H1 (cell line): ENCODE measurements at regions not wholly inside any gene's neighbourhood (a gene's known extent, or its start where the extent isn't known, plus 50 kb on each side); places are given as distances from the start of the nearest gene placed in this dataset.

Experiments used
- CTCF ChIA-PET: fragments of 300-600 bp; sonication (Branson Sonifier 250); formaldehyde crosslinking; loops from one replicate; lab custom pipeline; 2021; ENCODE audit not compliant: partially characterized antibody; lab: Charles Lee
- POLR2A ChIA-PET: fragments of 300-600 bp; sonication (Branson Sonifier 250); formaldehyde crosslinking; loops from one replicate; lab custom pipeline; 2021; ENCODE audit warnings: inconsistent platforms; ENCODE audit not compliant: partially characterized antibody; lab: Charles Lee
- DNase-seq, 2 experiments: peaks; one replicate each; pipeline versions ENCODE4 v3.0.0 to v3.0.0-alpha.2; 2010 to 2022; ENCODE audit warnings: low spot score in 2 of 2, low read depth in 1 of 2, mixed read lengths in 1 of 2
- FAIRE-seq: peaks from 2 replicates; lab custom pipeline; 2011; peaks lifted over from hg19 to GRCh38; lab: Jason Lieb, UNC
- H2AFZ ChIP-seq: 2 replicates; pipeline ENCODE4 v1.8.1; 2012; ENCODE audit warnings: low read length, inconsistent platforms
- H2AK5ac ChIP-seq: 2 replicates; pipeline ENCODE4 v1.6.1; 2013; ENCODE audit warnings: low read depth, low read length
- H2BK120ac ChIP-seq: replicated peaks from 2 replicates; pipeline ENCODE3; 2013; ENCODE audit warnings: low read depth, low read length, inconsistent platforms
- H2BK12ac ChIP-seq: 2 replicates; pipeline ENCODE4 v1.6.1; 2013; ENCODE audit warnings: low read depth, low read length
- H2BK15ac ChIP-seq: 2 replicates; pipeline ENCODE4 v1.6.1; 2013; ENCODE audit warnings: low read length
- H2BK20ac ChIP-seq: 2 replicates; pipeline ENCODE4 v1.6.1; 2013; ENCODE audit warnings: low read length
- H2BK5ac ChIP-seq: 2 replicates; pipeline ENCODE4 v1.6.1; 2013; ENCODE audit warnings: low read depth, low read length
- H3K14ac ChIP-seq: 2 replicates; pipeline ENCODE4 v1.6.1; 2013; ENCODE audit warnings: inconsistent platforms; ENCODE audit not compliant: insufficient read length
- H3K18ac ChIP-seq: 2 replicates; pipeline ENCODE4 v1.6.1; 2013; ENCODE audit warnings: low read length; ENCODE audit errors: extremely low read depth
- H3K23ac ChIP-seq: 2 replicates; pipeline ENCODE4 v1.6.1; 2013; ENCODE audit warnings: inconsistent platforms; ENCODE audit not compliant: insufficient read length
- H3K23me2 ChIP-seq: 2 replicates; pipeline ENCODE4 v1.6.1; 2013; ENCODE audit warnings: low read depth, low read length
- H3K27ac ChIP-seq: 2 replicates; pipeline ENCODE4 v1.6.1; 2011; ENCODE audit warnings: low read depth, low read length, inconsistent platforms
- H3K27me3 ChIP-seq, 4 experiments: replicated peaks in 1 of 4; 1 replicate in 1 of 4; 2 replicates in 3 of 4; pipeline versions ENCODE4 v1.6.1 to v1.8.1; 2011 to 2013; ENCODE audit warnings: low read length in 3 of 4, mild to moderate bottlenecking in 3 of 4, inconsistent platforms in 2 of 4, mixed read lengths in 2 of 4, moderate library complexity in 1 of 4; ENCODE audit not compliant: control insufficient read depth in 3 of 4, insufficient read depth in 3 of 4; ENCODE audit errors: extremely low read depth in 1 of 4
- H3K36me3 ChIP-seq, 4 experiments: 2 replicates each; pipeline versions ENCODE4 v1.6.1 to v1.8.1; 2011 to 2013; ENCODE audit warnings: mild to moderate bottlenecking in 4 of 4, low read length in 3 of 4, moderate library complexity in 2 of 4, control low read depth in 1 of 4, inconsistent platforms in 1 of 4; ENCODE audit not compliant: insufficient read depth in 4 of 4, control insufficient read depth in 2 of 4
- H3K4ac ChIP-seq: replicated peaks from 2 replicates; pipeline ENCODE3; 2013; ENCODE audit warnings: low read length, low read depth, mixed read lengths, inconsistent platforms; ENCODE audit not compliant: insufficient read length
- H3K4me1 ChIP-seq, 4 experiments: replicated peaks in 1 of 4; 1 replicate in 1 of 4; 2 replicates in 3 of 4; pipeline versions ENCODE4 v1.6.1 to v1.8.1; 2011 to 2013; ENCODE audit warnings: low read length in 3 of 4, inconsistent platforms in 2 of 4, mixed read lengths in 1 of 4; ENCODE audit not compliant: insufficient read depth in 4 of 4, control insufficient read depth in 3 of 4
- H3K4me2 ChIP-seq, 2 experiments: 2 replicates each; pipeline versions ENCODE4 v1.6.1 to v1.8.1; 2011 to 2013; ENCODE audit warnings: low read depth in 2 of 2, low read length in 2 of 2, control low read depth in 1 of 2, inconsistent platforms in 1 of 2, mild to moderate bottlenecking in 1 of 2; ENCODE audit not compliant: insufficient read depth in 1 of 2
- H3K4me3 ChIP-seq, 4 experiments: fragments of 200-600, 300-600 bp in 1 of 4; sonication (generic), shearing (Covaris generic), sonication (Bioruptor Twin) in 1 of 4; 2 replicates each; pipeline versions ENCODE4 v1.5.1 to v1.8.1; 2011 to 2016; ENCODE audit warnings: low read length in 4 of 4, low read depth in 3 of 4, control low read depth in 2 of 4, inconsistent platforms in 2 of 4, mild to moderate bottlenecking in 2 of 4, mixed read lengths in 1 of 4, moderate library complexity in 1 of 4; ENCODE audit not compliant: insufficient read depth in 2 of 4; ENCODE audit errors: extremely low read depth in 1 of 4
- H3K56ac ChIP-seq: replicated peaks from 2 replicates; pipeline ENCODE3; 2013; ENCODE audit warnings: low read depth, mild to moderate bottlenecking, mixed read lengths, low read length, inconsistent platforms; ENCODE audit not compliant: insufficient read length
- H3K79me1 ChIP-seq: 2 replicates; pipeline ENCODE4 v1.6.1; 2013; ENCODE audit warnings: low read depth, low read length, control low read depth
- H3K79me2 ChIP-seq, 2 experiments: 2 replicates each; pipeline versions ENCODE4 v1.6.1 to v1.8.1; 2012 to 2013; ENCODE audit warnings: low read length in 2 of 2, mild to moderate bottlenecking in 2 of 2, inconsistent platforms in 1 of 2; ENCODE audit not compliant: insufficient read depth in 2 of 2, control insufficient read depth in 1 of 2
- H3K9ac ChIP-seq, 4 experiments: replicated peaks in 1 of 4; 1 replicate in 1 of 4; 2 replicates in 3 of 4; pipeline versions ENCODE4 v1.6.1 to v1.8.1; 2011 to 2013; ENCODE audit warnings: low read depth in 3 of 4, low read length in 3 of 4, control low read depth in 2 of 4, mild to moderate bottlenecking in 2 of 4, moderate library complexity in 2 of 4, inconsistent platforms in 1 of 4; ENCODE audit errors: extremely low read depth in 1 of 4
- H3K9me3 ChIP-seq, 2 experiments: 2 replicates each; pipeline versions ENCODE4 v1.6.1 to v1.8.1; 2012 to 2013; ENCODE audit warnings: mild to moderate bottlenecking in 2 of 2, moderate library complexity in 2 of 2, control low read depth in 1 of 2, inconsistent platforms in 1 of 2, low read depth in 1 of 2, low read length in 1 of 2, mixed read lengths in 1 of 2; ENCODE audit not compliant: insufficient read depth in 2 of 2
- H4K20me1 ChIP-seq, 2 experiments: replicated peaks in 1 of 2; 2 replicates each; pipeline versions ENCODE3 to v1.8.1; 2011 to 2013; ENCODE audit warnings: inconsistent platforms in 2 of 2, low read length in 2 of 2, mild to moderate bottlenecking in 1 of 2; ENCODE audit not compliant: insufficient read depth in 2 of 2, control insufficient read depth in 1 of 2
- H4K5ac ChIP-seq: 2 replicates; pipeline ENCODE4 v1.6.1; 2013; ENCODE audit warnings: low read length, low read depth, mixed read lengths, inconsistent platforms; ENCODE audit not compliant: insufficient read length
- H4K8ac ChIP-seq: 2 replicates; pipeline ENCODE4 v1.8.0; 2013; ENCODE audit warnings: mild to moderate bottlenecking, moderate library complexity, low read length, inconsistent platforms; ENCODE audit not compliant: insufficient read depth; ENCODE audit errors: extremely low read depth
- H4K91ac ChIP-seq: replicated peaks from 2 replicates; pipeline ENCODE3; 2013; ENCODE audit warnings: low read length, mixed read lengths, inconsistent platforms; ENCODE audit not compliant: insufficient read length
- ATF2 ChIP-seq: IDR thresholded peaks from 2 replicates; pipeline ENCODE4 v1.6.1; 2012; ENCODE audit warnings: low read length, inconsistent platforms
- ATF3 ChIP-seq: IDR thresholded peaks from 2 replicates; pipeline ENCODE4 v1.6.1; 2011; ENCODE audit warnings: low read depth, mild to moderate bottlenecking, low read length; ENCODE audit not compliant: insufficient read depth
- CBX8 ChIP-seq: fragments of 300-800, 300-1000 bp; sonication (generic); IDR thresholded peaks from 2 replicates; pipeline ENCODE4 v1.7.1; 2016; ENCODE audit warnings: low read depth, low read length, borderline replicate concordance
- EP300 ChIP-seq, 2 experiments: IDR thresholded peaks; 1 replicate in 1 of 2; 2 replicates in 1 of 2; pipeline ENCODE4 v1.6.1; 2011 to 2012; ENCODE audit warnings: low read depth in 2 of 2, low read length in 2 of 2, mild to moderate bottlenecking in 2 of 2, borderline replicate concordance in 1 of 2, inconsistent platforms in 1 of 2, moderate library complexity in 1 of 2
- GTF2F1 ChIP-seq: IDR thresholded peaks from 2 replicates; pipeline ENCODE4 v1.6.1; 2012; ENCODE audit warnings: low read depth, low read length, improper control_type of control experiment, borderline replicate concordance
- HDAC6 ChIP-seq: IDR thresholded peaks from one replicate; pipeline ENCODE4 v1.7.1; 2012; ENCODE audit warnings: low read depth, mild to moderate bottlenecking, inconsistent platforms, low read length, moderate library complexity
- KDM5A ChIP-seq: fragments of 200-600 bp; IDR thresholded peaks from 2 replicates; pipeline ENCODE4 v1.7.1; 2012; ENCODE audit warnings: mild to moderate bottlenecking, low read length, inconsistent platforms, mixed read lengths
- MAX ChIP-seq: IDR thresholded peaks from 2 replicates; pipeline ENCODE4 v1.6.1; 2012; ENCODE audit warnings: inconsistent platforms
- POLR2A ChIP-seq, 2 experiments: IDR thresholded peaks; 1 replicate in 1 of 2; 2 replicates in 1 of 2; pipeline ENCODE4 v1.6.1; 2011; ENCODE audit warnings: low read depth in 2 of 2, low read length in 2 of 2, mild to moderate bottlenecking in 2 of 2; ENCODE audit errors: control extremely low read depth in 1 of 2
- RBBP5 ChIP-seq: IDR thresholded peaks from 2 replicates; pipeline ENCODE4 v1.7.1; 2012; ENCODE audit warnings: low read depth, mild to moderate bottlenecking, inconsistent platforms, low read length, moderate library complexity, borderline replicate concordance
- SAP30 ChIP-seq: fragments of 300-600 bp; sonication (generic); IDR thresholded peaks from 2 replicates; pipeline ENCODE4 v1.7.1; 2012; ENCODE audit warnings: low read length, moderate library complexity, mild to moderate bottlenecking, inconsistent platforms; ENCODE audit not compliant: insufficient read depth, insufficient replicate concordance
- SIRT6 ChIP-seq: IDR thresholded peaks from one replicate; pipeline ENCODE4 v1.7.1; 2012; ENCODE audit warnings: low read length, inconsistent platforms
- SP1 ChIP-seq: IDR thresholded peaks from 2 replicates; pipeline ENCODE4 v1.6.1; 2011; ENCODE audit warnings: low read depth, low read length
- whole genome bisulfite sequencing, 2 experiments: shearing (Covaris generic) in 1 of 2; methylation state at CpG; one replicate each; pipeline versions ENCODE4 v1.1.6 to v1.1.7; 2013 to 2015; ENCODE audit warnings: low lambda C conversion rate in 2 of 2, mixed read lengths in 2 of 2, inconsistent platforms in 1 of 2, low coverage in 1 of 2, missing lambda C conversion rate in 1 of 2; ENCODE audit not compliant: insufficient replicate concordance in 2 of 2, insufficient coverage in 1 of 2, insufficient read length in 1 of 2; ENCODE audit errors: extremely low coverage in 1 of 2, missing lambda C conversion rate in 1 of 2; 5-methylcytosine and 5-hydroxymethylcytosine counted together

GRCh38 chr3:163438760-163439159 is 1639.5 kb downstream of the SI start:
- FAIRE-seq = no peak
- DNase-seq = no peak
- Histone ChIP-seq H2BK15ac (no peak overlapping the region), H4K8ac (no peak overlapping the region), H3K4me3 (no peak overlapping the region), H3K79me2 (no peaks in the 10 kb centered on the region), H3K4me2 (no peak overlapping the region), H2AFZ (no peak overlapping the region), H3K9me3 (no peaks in the 10 kb centered on the region), H3K4ac (no peak overlapping the region), H2AK5ac (no peak overlapping the region), H3K36me3 (no peaks in the 10 kb centered on the region), H2BK20ac (no peak overlapping the region), H3K79me1 (no peaks in the 10 kb centered on the region), H2BK12ac (no peak overlapping the region), H3K14ac (no peak overlapping the region), H3K23me2 (no peaks in the 10 kb centered on the region), H4K5ac (no peak overlapping the region), H3K56ac (no peak overlapping the region), H3K18ac (no peak overlapping the region), H4K20me1 (no peaks in the 10 kb centered on the region), H3K4me1 (no peaks in the 10 kb centered on the region), H3K27ac (no peak overlapping the region), H3K23ac (no peak overlapping the region), H2BK120ac (no peak overlapping the region), H3K27me3 (no peaks in the 10 kb centered on the region), H4K91ac (no peak overlapping the region), H2BK5ac (no peak overlapping the region), H3K9ac (no peak overlapping the region)
- POLR2A ChIA-PET = no interaction called here
- WGBS, 2 experiments = 96% methylated on average over 2 of the region's 2 CpGs; no CpG with 5 or more reads in 1 of the 2 experiments
- CTCF ChIA-PET = no interaction called here
- TF ChIP-seq GTF2F1 (no peak), MAX (no peak), HDAC6 (no peak), ATF2 (no peak), CBX8 (no peak), ATF3 (no peak), RBBP5 (no peak), KDM5A (no peak), SP1 (no peak), POLR2A (IDR thresholded peaks at IDR 0.05; ENCODE audit: control extremely low read depth in 1 of 2, low read depth in 2 of 2, low read length in 2 of 2) (no peak), SIRT6 (no peak), SAP30 (no peak), EP300 (IDR thresholded peaks at IDR 0.05; ENCODE audit: borderline replicate concordance in 1 of 2, low read depth in 2 of 2, low read length in 2 of 2) (no peak)
